Right atrium auricular region (tissue), 2 donors: ENCODE measurements at regions not wholly inside any gene's neighbourhood (a gene's known extent, or its start where the extent isn't known, plus 50 kb on each side); places are given as distances from the start of the nearest gene placed in this dataset.

Experiments
- DNase-seq: peaks from one replicate; pipeline ENCODE4 v3.0.0-alpha.2; 2019; ENCODE audit warnings: low spot score
- H3K27ac ChIP-seq, 2 donors: fragments of 200-600 bp; sonication (generic); 1 replicate in 1 of 2; 2 replicates in 1 of 2; pipeline ENCODE4 v1.5.1; 2016 to 2019
- H3K27me3 ChIP-seq, 2 donors: fragments of 200-600 bp; sonication (generic); one replicate each; pipeline versions ENCODE4 v1.5.1 to v1.6.0; 2017 to 2019
- H3K36me3 ChIP-seq: fragments of 200-600 bp; sonication (generic); one replicate; pipeline ENCODE4 v1.5.1; 2016
- H3K4me1 ChIP-seq, 2 donors: fragments of 200-600 bp; sonication (generic); one replicate each; pipeline versions ENCODE4 v1.5.1 to v1.6.0; 2017 to 2019
- H3K4me3 ChIP-seq, 2 donors: fragments of 200-600 bp; sonication (generic); 1 replicate in 1 of 2; 2 replicates in 1 of 2; pipeline ENCODE4 v1.5.1; 2017 to 2019; ENCODE audit warnings: mild to moderate bottlenecking in 1 of 2, moderate library complexity in 1 of 2
- H3K9me3 ChIP-seq, 2 donors: fragments of 200-600 bp; sonication (generic); one replicate each; pipeline ENCODE4 v1.5.1; 2019
- TF ChIP-seq, protein P1 (sequence below), 2 donors: fragments of 200-600 bp; sonication (generic); IDR thresholded peaks; one replicate each; pipeline ENCODE4 v1.5.1; 2019; ENCODE audit warnings: antibody characterized with exemption in 2 of 2

DNA sequence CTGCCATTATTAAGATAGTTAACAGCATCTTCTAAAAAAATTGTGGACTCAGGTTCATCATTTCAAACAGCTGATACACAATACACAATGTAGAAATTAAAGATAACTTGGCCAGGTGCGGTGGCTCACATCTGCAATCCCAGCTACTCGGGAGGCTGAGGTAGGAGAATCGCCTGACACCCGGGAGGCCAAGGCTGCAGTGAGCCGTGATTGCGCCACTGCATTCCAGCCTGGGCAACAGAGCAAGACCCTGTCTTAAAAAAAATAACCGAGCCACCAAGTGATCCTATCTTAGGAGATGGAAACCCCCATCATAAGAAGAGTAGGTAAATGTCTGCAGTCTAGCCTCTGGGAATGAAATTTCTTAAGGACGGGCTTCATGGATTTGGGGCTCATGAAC, 241.7 kb downstream of the PIK3R1 start:
- H3K4me1 ChIP-seq: peaks cover 0 to 10% of the 10 kb centered on the region in 2 donors
- H3K27me3 ChIP-seq: no peaks in the 10 kb centered on the region
- no peaks in the 10 kb centered on the region for H3K9me3 ChIP-seq
- H3K36me3 ChIP-seq: no peaks in the 10 kb centered on the region
- H3K27ac ChIP-seq: no peak overlapping the region
- no peak for DNase-seq
- TF ChIP-seq, protein P1, sequence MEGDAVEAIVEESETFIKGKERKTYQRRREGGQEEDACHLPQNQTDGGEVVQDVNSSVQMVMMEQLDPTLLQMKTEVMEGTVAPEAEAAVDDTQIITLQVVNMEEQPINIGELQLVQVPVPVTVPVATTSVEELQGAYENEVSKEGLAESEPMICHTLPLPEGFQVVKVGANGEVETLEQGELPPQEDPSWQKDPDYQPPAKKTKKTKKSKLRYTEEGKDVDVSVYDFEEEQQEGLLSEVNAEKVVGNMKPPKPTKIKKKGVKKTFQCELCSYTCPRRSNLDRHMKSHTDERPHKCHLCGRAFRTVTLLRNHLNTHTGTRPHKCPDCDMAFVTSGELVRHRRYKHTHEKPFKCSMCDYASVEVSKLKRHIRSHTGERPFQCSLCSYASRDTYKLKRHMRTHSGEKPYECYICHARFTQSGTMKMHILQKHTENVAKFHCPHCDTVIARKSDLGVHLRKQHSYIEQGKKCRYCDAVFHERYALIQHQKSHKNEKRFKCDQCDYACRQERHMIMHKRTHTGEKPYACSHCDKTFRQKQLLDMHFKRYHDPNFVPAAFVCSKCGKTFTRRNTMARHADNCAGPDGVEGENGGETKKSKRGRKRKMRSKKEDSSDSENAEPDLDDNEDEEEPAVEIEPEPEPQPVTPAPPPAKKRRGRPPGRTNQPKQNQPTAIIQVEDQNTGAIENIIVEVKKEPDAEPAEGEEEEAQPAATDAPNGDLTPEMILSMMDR (IDR thresholded peaks at IDR 0.05): no peak
- H3K4me3 ChIP-seq: no peak overlapping the region

DNA sequence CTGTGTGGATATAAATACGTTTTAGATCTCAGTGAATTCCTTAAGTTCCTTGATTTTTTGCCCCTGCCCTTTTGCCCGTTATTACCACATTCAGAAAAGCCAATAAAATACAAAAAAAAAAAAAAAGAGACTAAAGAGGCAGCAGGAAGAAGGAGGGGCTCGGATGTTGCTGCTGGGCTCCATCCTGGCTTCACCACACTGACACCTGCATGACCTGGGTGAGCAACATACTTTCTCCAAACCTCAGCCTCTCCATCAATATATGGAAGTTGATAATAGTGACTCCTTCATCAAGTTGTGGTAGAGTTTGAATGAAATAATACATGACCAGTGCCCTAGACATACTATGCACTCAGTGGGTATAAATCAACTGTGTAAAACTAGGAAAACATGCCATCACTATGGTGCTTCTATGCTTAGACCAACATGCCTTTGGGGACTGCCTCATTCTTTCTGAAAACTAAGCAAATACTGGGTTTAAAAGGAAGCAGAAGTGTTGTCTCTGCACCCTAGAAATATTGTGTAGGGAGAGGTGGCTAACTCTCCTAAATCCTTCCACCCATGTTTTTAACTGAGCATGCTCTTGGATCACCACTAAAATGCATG, 243.0 kb downstream of the PIK3R1 start:
- peaks cover 0 to 10% of the 10 kb centered on the region in 2 donors for H3K4me1 ChIP-seq
- H3K36me3 ChIP-seq: no peaks in the 10 kb centered on the region
- no peaks in the 10 kb centered on the region for H3K9me3 ChIP-seq
- no peak overlapping the region for H3K27ac ChIP-seq
- TF ChIP-seq, protein P1 (IDR thresholded peaks at IDR 0.05): no peak
- no peak for DNase-seq
- no peaks in the 10 kb centered on the region for H3K27me3 ChIP-seq
- H3K4me3 ChIP-seq: no peak overlapping the region

DNA sequence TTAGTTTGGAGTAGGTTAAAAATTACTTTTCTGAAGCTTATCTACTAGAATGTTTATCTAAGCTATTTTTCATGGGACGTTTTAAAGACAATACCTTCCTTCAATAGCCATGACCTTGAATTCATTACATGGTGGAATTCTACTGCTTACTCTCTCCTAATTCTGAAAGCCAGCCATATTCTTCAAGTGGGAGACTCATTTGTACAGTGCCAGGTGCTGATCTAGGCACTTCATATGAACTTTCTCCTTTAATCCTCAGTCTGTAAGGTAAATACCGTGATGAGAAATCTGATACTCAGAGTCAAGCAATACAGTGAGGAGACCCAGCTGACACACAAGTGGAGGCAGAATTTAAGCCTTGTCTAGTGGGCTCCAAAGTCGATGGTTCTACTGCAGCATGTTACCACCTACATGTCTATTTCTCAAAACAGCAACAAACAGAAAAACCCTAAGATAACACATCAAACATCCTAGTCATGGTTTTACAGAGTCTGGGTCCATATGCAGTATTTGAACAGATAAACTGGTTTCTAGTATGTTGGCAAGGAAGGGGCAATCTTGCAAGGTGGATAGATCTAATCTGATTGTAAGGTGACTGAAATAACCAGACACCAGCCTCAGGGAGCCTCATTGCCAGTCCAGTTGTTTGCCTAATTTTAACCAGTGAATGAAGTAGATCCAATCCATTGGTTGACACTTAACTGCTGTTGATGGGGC, 243.7 kb downstream of the PIK3R1 start:
- DNase-seq: no peak
- TF ChIP-seq, protein P1 (IDR thresholded peaks at IDR 0.05): no peak
- no peak overlapping the region for H3K4me3 ChIP-seq

DNA sequence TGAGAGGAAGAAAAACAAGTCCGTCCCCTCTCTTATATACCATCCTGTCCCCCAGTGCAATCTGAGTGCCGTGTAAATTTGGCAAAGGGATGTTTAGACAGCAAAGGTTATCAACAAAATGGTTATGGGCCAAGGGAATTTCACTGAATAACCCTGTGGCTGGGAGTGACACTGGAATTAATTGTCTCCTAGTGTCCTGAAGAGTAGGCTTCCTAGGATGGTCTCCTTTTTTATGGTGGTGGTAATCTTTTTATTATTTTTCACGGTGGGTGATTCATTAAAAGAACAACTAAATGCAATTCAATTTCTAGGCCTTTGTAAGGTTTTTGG, 244.2 kb downstream of the PIK3R1 start:
- Histone ChIP-seq H3K36me3 (no peaks in the 10 kb centered on the region), H3K9me3 (no peaks in the 10 kb centered on the region), H3K27ac (no peak overlapping the region), H3K4me3 (no peak overlapping the region), H3K4me1 (peaks cover 0 to 10% of the 10 kb centered on the region in 2 donors), H3K27me3 (no peaks in the 10 kb centered on the region)
- TF ChIP-seq, protein P1 (IDR thresholded peaks at IDR 0.05): no peak
- no peak for DNase-seq

More for the DNA sequence above, 243.7 kb downstream of the PIK3R1 start:
- Histone ChIP-seq H3K9me3 (no peaks in the 10 kb centered on the region), H3K27me3 (no peaks in the 10 kb centered on the region), H3K36me3 (no peaks in the 10 kb centered on the region), H3K27ac (no peak overlapping the region), H3K4me1 (peaks cover 0 to 10% of the 10 kb centered on the region in 2 donors)

DNA sequence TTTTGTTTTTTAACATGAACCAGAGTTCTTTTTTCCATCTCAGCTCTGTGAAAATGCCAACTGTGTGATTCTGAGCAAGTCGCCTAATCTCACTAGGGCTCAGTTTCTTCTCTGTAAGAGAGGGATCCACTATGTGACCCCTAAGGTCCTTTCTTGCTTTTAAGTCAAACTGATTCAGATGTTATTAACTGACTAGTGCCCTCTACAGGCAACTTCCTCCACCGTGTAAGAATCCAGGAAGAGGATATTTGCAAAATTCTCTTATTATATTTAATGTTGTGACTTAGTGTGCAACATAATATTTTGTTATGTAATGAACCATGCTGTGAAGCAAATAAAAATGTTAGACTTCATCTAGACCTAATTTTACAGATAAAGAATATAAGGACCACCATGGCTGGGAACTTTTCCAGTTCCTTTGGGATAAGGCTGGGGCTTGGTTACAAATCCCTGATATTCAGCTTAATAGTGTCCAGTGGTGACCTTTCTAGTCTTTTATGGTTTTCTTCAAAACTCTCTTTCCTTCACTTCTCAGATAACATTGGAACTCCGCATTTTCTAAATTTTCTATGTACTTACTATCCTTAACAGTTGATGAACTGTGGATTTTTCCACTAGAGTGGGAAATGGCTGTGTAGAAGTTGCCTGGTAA, 244.7 kb downstream of the PIK3R1 start:
- H3K27me3 ChIP-seq: no peaks in the 10 kb centered on the region
- H3K4me3 ChIP-seq: no peak overlapping the region
- no peaks in the 10 kb centered on the region for H3K9me3 ChIP-seq
- no peaks in the 10 kb centered on the region for H3K36me3 ChIP-seq
- H3K4me1 ChIP-seq: peaks cover 0 to 10% of the 10 kb centered on the region in 2 donors
- no peak overlapping the region for H3K27ac ChIP-seq
- DNase-seq: no peak
- TF ChIP-seq, protein P1 (IDR thresholded peaks at IDR 0.05): peak; percentile 36 to 80
